ENCODE measurements at regions not wholly inside any gene's neighbourhood (a gene's known extent, or its start where the extent isn't known, plus 50 kb on each side); places are given as distances from the start of the nearest gene placed in this dataset.

GRCh38 chr6:41476401-41476800 lies 69.8 kb upstream of the FOXP4 start:
- no peaks in the 10 kb centered on the region for H3K4me1 ChIP-seq
- DNase-seq (ENCODE audit: low spot score) = no peak
- no peaks in the 10 kb centered on the region for H3K27me3 ChIP-seq
- no peak overlapping the region for H3K4me3 ChIP-seq
- H3K27ac ChIP-seq = no peak overlapping the region
- no peaks in the 10 kb centered on the region for H3K9me3 ChIP-seq
- no peaks in the 10 kb centered on the region for H3K36me3 ChIP-seq
- no peak for TF ChIP-seq CTCF (IDR thresholded peaks at IDR 0.05)

- H3K27me3 ChIP-seq = no peaks in the 10 kb centered on the region
- no peak for TF ChIP-seq CTCF (IDR thresholded peaks at IDR 0.05)
- no peak overlapping the region for H3K27ac ChIP-seq
- no peak for DNase-seq (ENCODE audit: low spot score)
- no peaks in the 10 kb centered on the region for H3K4me1 ChIP-seq
- H3K4me3 ChIP-seq = no peak overlapping the region
- no peaks in the 10 kb centered on the region for H3K36me3 ChIP-seq
- no peaks in the 10 kb centered on the region for H3K9me3 ChIP-seq
Measured at GRCh38 chr6:41477572-41477971, 68.6 kb upstream of the FOXP4 start.

DNA sequence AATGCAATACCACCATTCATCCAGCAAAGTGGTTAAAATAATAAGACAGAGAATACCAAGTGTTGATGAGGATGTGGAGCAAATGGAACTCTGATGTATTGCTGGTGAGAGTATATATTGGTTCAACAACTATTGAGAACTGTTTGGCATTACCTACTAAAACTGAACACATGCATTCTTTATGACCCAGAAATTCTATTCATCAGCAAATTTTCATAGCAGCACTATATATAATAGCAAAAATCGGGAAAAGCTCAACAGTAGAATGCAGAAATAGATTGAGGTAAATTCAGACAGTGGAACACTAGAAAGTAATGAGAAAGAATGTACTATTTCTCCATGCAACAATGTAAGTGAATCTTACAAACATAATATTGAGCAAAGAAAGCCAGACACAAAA lies 62.2 kb upstream of the FOXP4 start:
- no peak overlapping the region for H3K27ac ChIP-seq
- H3K4me1 ChIP-seq = peaks cover 0 to 8% of the 10 kb centered on the region in 2 donors
- H3K27me3 ChIP-seq = no peaks in the 10 kb centered on the region
- no peak overlapping the region for H3K4me3 ChIP-seq
- no peak for TF ChIP-seq CTCF (IDR thresholded peaks at IDR 0.05)
- H3K9me3 ChIP-seq = no peaks in the 10 kb centered on the region
- H3K36me3 ChIP-seq = no peaks in the 10 kb centered on the region
- DNase-seq (ENCODE audit: low spot score) = no peak

GRCh38 chr6:41487860-41488432 lies 58.2 kb upstream of the FOXP4 start:
- no peak for TF ChIP-seq CTCF (IDR thresholded peaks at IDR 0.05)
- no peaks in the 10 kb centered on the region for H3K27me3 ChIP-seq
- no peaks in the 10 kb centered on the region for H3K9me3 ChIP-seq
- no peak for DNase-seq (ENCODE audit: low spot score)
- H3K4me1 ChIP-seq = peaks cover 0 to 9% of the 10 kb centered on the region in 2 donors
- H3K4me3 ChIP-seq = no peak overlapping the region
- no peaks in the 10 kb centered on the region for H3K36me3 ChIP-seq
- no peak overlapping the region for H3K27ac ChIP-seq

GRCh38 chr6:41488433-41489119 lies 57.6 kb upstream of the FOXP4 start:
- H3K9me3 ChIP-seq = no peaks in the 10 kb centered on the region
- DNase-seq (ENCODE audit: low spot score) = no peak
- TF ChIP-seq CTCF (IDR thresholded peaks at IDR 0.05) = no peak
- H3K27me3 ChIP-seq = no peaks in the 10 kb centered on the region
- no peak overlapping the region for H3K4me3 ChIP-seq
- H3K36me3 ChIP-seq = no peaks in the 10 kb centered on the region
- H3K4me1 ChIP-seq = peaks cover 0 to 9% of the 10 kb centered on the region in 2 donors
- H3K27ac ChIP-seq = no peak overlapping the region

All from right atrium auricular region (tissue), 2 donors.